Right lobe of liver (tissue), 6 donors: ENCODE measurements at regions not wholly inside any gene's neighbourhood (a gene's known extent, or its start where the extent isn't known, plus 50 kb on each side); places are given as distances from the start of the nearest gene placed in this dataset.

ENCODE experiments used
- ATAC-seq, 4 donors: fragments of 200-7000 bp; cut with Tn5 transposase; one replicate each; pipeline ENCODE4 v1.9.1; 2020; ENCODE audit warnings: mild to moderate bottlenecking in 4 of 4, moderate library complexity in 4 of 4
- DNase-seq, 3 donors: peaks; one replicate each; pipeline ENCODE4 v3.0.0-alpha.2; 2020
- H3K27ac ChIP-seq, 3 donors: fragments of 200-600 bp; one replicate each; pipeline ENCODE4 v1.8.0; 2022
- H3K27me3 ChIP-seq, 2 donors: fragments of 200-600 bp; one replicate each; pipeline ENCODE4 v1.8.0; 2022
- H3K36me3 ChIP-seq, 4 donors: fragments of 200-600 bp; sonication (generic) in 1 of 4; one replicate each; pipeline versions ENCODE4 v1.5.1 to v1.8.0; 2017 to 2022; ENCODE audit warnings: control low read depth in 1 of 4
- H3K4me1 ChIP-seq, 4 donors: fragments of 200-600 bp; sonication (generic) in 1 of 4; one replicate each; pipeline versions ENCODE4 v1.5.1 to v1.8.0; 2017 to 2022; ENCODE audit warnings: control low read depth in 1 of 4
- H3K4me3 ChIP-seq, 3 donors: fragments of 200-600 bp; one replicate each; pipeline ENCODE4 v1.8.0; 2022
- H3K9me3 ChIP-seq, 4 donors: fragments of 200-600 bp; sonication (generic) in 1 of 4; one replicate each; pipeline versions ENCODE4 v1.5.1 to v1.8.0; 2017 to 2022; ENCODE audit warnings: control low read depth in 1 of 4
- CTCF ChIP-seq, 4 donors: fragments of 200-600 bp in 3 of 4; fragments of 450-650 bp in 1 of 4; IDR thresholded peaks; one replicate each; pipeline versions ENCODE4 v1.5.1 to v1.8.0; 2016 to 2022; ENCODE audit warnings: antibody characterized with exemption in 4 of 4, mild to moderate bottlenecking in 2 of 4
- POLR2A ChIP-seq: fragments of 450-650 bp; IDR thresholded peaks from one replicate; pipeline ENCODE4 v1.6.1; 2017; ENCODE audit warnings: antibody characterized with exemption, mild to moderate bottlenecking
- WGBS: methylation state at CpG from one replicate; pipeline ENCODE4 v1.1.6; 2018; ENCODE audit warnings: low coverage, low lambda C conversion rate; ENCODE audit not compliant: insufficient coverage; ENCODE audit errors: missing lambda C conversion rate; 5-methylcytosine and 5-hydroxymethylcytosine counted together
- intact Hi-C, 2 donors: fragments of 100-400 bp; cut with DNase I; formaldehyde crosslinking; loops; one replicate each; pipeline versions ENCODE4 v1.11.2 to v1.14.1; 2022
- donor health status: DM: no; HTN: yes; CAD: no.
- donor health status: DM: no; HTN: no; CAD: no.
- donor health status: DM: no; HTN: no; CAD: no.
- donor health status: DM: no; HTN: yes; CAD: no.
- donor health status: DM: no; HTN: yes; CAD: no.

- no peaks in the 10 kb centered on the region for H3K36me3 ChIP-seq
- no peak overlapping the region for H3K4me3 ChIP-seq
- intact Hi-C loops: no loop called here
- DNase-seq (no peak), ATAC-seq (no peak)
- WGBS: 58% methylated on average over 4 of the region's 4 CpGs
- H3K4me1 ChIP-seq: no peaks in the 10 kb centered on the region
- H3K9me3 ChIP-seq: no peaks in the 10 kb centered on the region
- TF ChIP-seq POLR2A: no peak
- no peak for TF ChIP-seq CTCF (IDR thresholded peaks at IDR 0.05)
- H3K27ac ChIP-seq: no peak overlapping the region
- H3K27me3 ChIP-seq: no peaks in the 10 kb centered on the region
Observed at GRCh38 chr10:8637640-8638039, 583.2 kb downstream of the GATA3 start.

GRCh38 chr10:8638088-8638672 lies 583.7 kb downstream of the GATA3 start:
- no peaks in the 10 kb centered on the region for H3K36me3 ChIP-seq
- intact Hi-C loops: no loop called here
- no peak overlapping the region for H3K27ac ChIP-seq
- DNase-seq (no peak), ATAC-seq (no peak)
- no peaks in the 10 kb centered on the region for H3K9me3 ChIP-seq
- TF ChIP-seq CTCF (IDR thresholded peaks at IDR 0.05) (no peak), POLR2A (no peak)
- WGBS: 66% methylated on average over 4 of the region's 4 CpGs
- H3K4me3 ChIP-seq: no peak overlapping the region
- no peaks in the 10 kb centered on the region for H3K27me3 ChIP-seq
- H3K4me1 ChIP-seq: no peaks in the 10 kb centered on the region

- Histone ChIP-seq H3K4me1 (no peaks in the 10 kb centered on the region), H3K27me3 (no peaks in the 10 kb centered on the region), H3K27ac (no peak overlapping the region), H3K9me3 (no peaks in the 10 kb centered on the region), H3K36me3 (no peaks in the 10 kb centered on the region), H3K4me3 (no peak overlapping the region)
- WGBS: 49% methylated on average over 6 of the region's 6 CpGs
- DNase-seq (no peak), ATAC-seq (no peak)
- no peak for TF ChIP-seq CTCF (IDR thresholded peaks at IDR 0.05)
- TF ChIP-seq POLR2A: no peak
- intact Hi-C loops: no loop called here
Observed at GRCh38 chr10:8639486-8640185, 585.1 kb downstream of the GATA3 start.

- H3K27me3 ChIP-seq: no peaks in the 10 kb centered on the region
- 65% methylated on average over 3 of the region's 3 CpGs for WGBS
- no peak for ATAC-seq
Observed at GRCh38 chr10:8640301-8640700, 585.8 kb downstream of the GATA3 start.

More at GRCh38 chr10:8640301-8640700, 585.8 kb downstream of the GATA3 start:
- Histone ChIP-seq H3K4me1 (no peaks in the 10 kb centered on the region), H3K4me3 (no peak overlapping the region), H3K27ac (no peak overlapping the region), H3K36me3 (no peaks in the 10 kb centered on the region), H3K9me3 (no peaks in the 10 kb centered on the region)
- DNase-seq: no peak
- intact Hi-C loops: no loop called here
- TF ChIP-seq CTCF (IDR thresholded peaks at IDR 0.05) (no peak), POLR2A (no peak)
